Activated CD4-positive, alpha-beta T cell treated with anti-CD3 and anti-CD28 coated beads, Interleukin-2, Interleukin-6, amounts not matched to agents 100 ng/mL and 50 ng/mL, durations not matched to agents 16 hours and 8 hours (primary cell): ENCODE measurements at regions not wholly inside any gene's neighbourhood (a gene's known extent, or its start where the extent isn't known, plus 50 kb on each side); places are given as distances from the start of the nearest gene placed in this dataset.

Source experiments
- DNase-seq: peaks from one replicate; pipeline ENCODE4 v3.0.0-alpha.2; 2020

GRCh38 chr1:81470275-81470674 lies 330.5 kb upstream of the ADGRL2 start:
- DNase-seq = no peak

- no peak for DNase-seq
Measured at GRCh38 chr1:81467383-81467782, 333.4 kb upstream of the ADGRL2 start.

- DNase-seq = no peak
Measured at GRCh38 chr1:81466961-81467360, 333.8 kb upstream of the ADGRL2 start.

GRCh38 chr1:81463936-81464837 lies 336.5 kb upstream of the ADGRL2 start:
- no peak for DNase-seq

- DNase-seq = no peak
Measured at GRCh38 chr1:81459043-81459442, 341.7 kb upstream of the ADGRL2 start.

GRCh38 chr1:81458186-81458585 lies 342.5 kb upstream of the ADGRL2 start:
- no peak for DNase-seq

- no peak for DNase-seq
Measured at GRCh38 chr1:81455481-81455880, 345.3 kb upstream of the ADGRL2 start.

GRCh38 chr1:81453971-81454370 lies 346.8 kb upstream of the ADGRL2 start:
- no peak for DNase-seq

- DNase-seq = no peak
Measured at GRCh38 chr1:81453367-81453703, 347.4 kb upstream of the ADGRL2 start.

GRCh38 chr1:81452693-81453366 lies 347.9 kb upstream of the ADGRL2 start:
- DNase-seq = no peak

- DNase-seq = no peak
Measured at GRCh38 chr1:81449786-81450185, 350.9 kb upstream of the ADGRL2 start.

GRCh38 chr1:81446000-81446669 lies 354.6 kb upstream of the ADGRL2 start:
- no peak for DNase-seq

- DNase-seq = no peak
Measured at GRCh38 chr1:81443288-81443687, 357.4 kb upstream of the ADGRL2 start.

- DNase-seq = no peak
Measured at GRCh38 chr1:81439046-81439823, 361.5 kb upstream of the ADGRL2 start.

GRCh38 chr1:81437649-81438048 lies 363.1 kb upstream of the ADGRL2 start:
- no peak for DNase-seq

- no peak for DNase-seq
Measured at GRCh38 chr1:81437213-81437612, 363.5 kb upstream of the ADGRL2 start.

- no peak for DNase-seq
Measured at GRCh38 chr1:81435175-81435574, 365.6 kb upstream of the ADGRL2 start.

- DNase-seq = no peak
Measured at GRCh38 chr1:81433676-81434075, 367.1 kb upstream of the ADGRL2 start.

GRCh38 chr1:81432654-81433109 lies 368.1 kb upstream of the ADGRL2 start:
- DNase-seq = no peak

GRCh38 chr1:81432059-81432458 lies 368.7 kb upstream of the ADGRL2 start:
- DNase-seq = no peak

GRCh38 chr1:81431624-81432000 lies 369.1 kb upstream of the ADGRL2 start:
- no peak for DNase-seq

GRCh38 chr1:81430955-81431623 lies 369.6 kb upstream of the ADGRL2 start:
- no peak for DNase-seq
